ENCODE measurements at regions not wholly inside any gene's neighbourhood (a gene's known extent, or its start where the extent isn't known, plus 50 kb on each side); places are given as distances from the start of the nearest gene placed in this dataset.

GRCh38 chr19:20276011-20276731 lies 109.2 kb downstream of the ZNF486 start:
- POLR2A ChIA-PET, result no interaction called here
- TF ChIP-seq ZNF488 (tag by site-specific recombination; IDR thresholded peaks at IDR 0.05) (no peak), ZNF366 (tag by site-specific recombination; conservative IDR thresholded peaks at IDR 0.05) (no peak), ZNF473 (tag by site-specific recombination; IDR thresholded peaks at IDR 0.05) (no peak)
- H3K36me3 ChIP-seq (ENCODE audit: control insufficient read depth in 2 of 2, insufficient read depth in 1 of 2, low read length in 2 of 2), result no peaks in the 10 kb centered on the region
- H3K4me1 ChIP-seq (ENCODE audit: control insufficient read depth, insufficient read depth, low read length), result no peaks in the 10 kb centered on the region
- H3K27ac ChIP-seq (ENCODE audit: extremely low read depth, low read depth, low read length), result no peak overlapping the region
- CTCF ChIA-PET, result no interaction called here
- H3K9me3 ChIP-seq (ENCODE audit: control insufficient read depth, insufficient read depth, low read depth, low read length), result no peaks in the 10 kb centered on the region
- no peak overlapping the region for H3K4me3 ChIP-seq (ENCODE audit: low read depth, low read length)

- Histone ChIP-seq H3K36me3 (ENCODE audit: control insufficient read depth in 2 of 2, insufficient read depth in 1 of 2, low read length in 2 of 2) (no peaks in the 10 kb centered on the region), H3K4me3 (ENCODE audit: low read depth, low read length) (no peak overlapping the region), H3K4me1 (ENCODE audit: control insufficient read depth, insufficient read depth, low read length) (no peaks in the 10 kb centered on the region), H3K27ac (ENCODE audit: extremely low read depth, low read depth, low read length) (no peak overlapping the region), H3K9me3 (ENCODE audit: control insufficient read depth, insufficient read depth, low read depth, low read length) (no peaks in the 10 kb centered on the region)
- no peak for TF ChIP-seq ZNF302 (tag by site-specific recombination; IDR thresholded peaks at IDR 0.05; ENCODE audit: low read depth)
- no peak for TF ChIP-seq ZBTB49 (tag by site-specific recombination; IDR thresholded peaks at IDR 0.05; ENCODE audit: low read depth)
- TF ChIP-seq ZNF664 (tag by site-specific recombination; IDR thresholded peaks at IDR 0.05), result no peak
- no peak for TF ChIP-seq TSHZ1 (tag by site-specific recombination; IDR thresholded peaks at IDR 0.05; ENCODE audit: borderline replicate concordance)
- TF ChIP-seq REST (tag by site-specific recombination; IDR thresholded peaks at IDR 0.05), result no peak
- TF ChIP-seq ZNF530 (tag by site-specific recombination; IDR thresholded peaks at IDR 0.05; ENCODE audit: low read depth), result no peak
- no peak for TF ChIP-seq ZIC2 (tag by site-specific recombination; IDR thresholded peaks at IDR 0.05)
- TF ChIP-seq ZNF37A (tag by site-specific recombination; IDR thresholded peaks at IDR 0.05), result no peak
- TF ChIP-seq YY1 (tag by site-specific recombination; IDR thresholded peaks at IDR 0.05), result no peak
- no peak for TF ChIP-seq ZNF324 (tag by site-specific recombination; IDR thresholded peaks at IDR 0.05)
- TF ChIP-seq ZBTB1 (tag by site-specific recombination; IDR thresholded peaks at IDR 0.05), result no peak
- TF ChIP-seq ZEB2 (tag by site-specific recombination; IDR thresholded peaks at IDR 0.05), result no peak
- no peak for TF ChIP-seq ZNF670 (tag by site-specific recombination; IDR thresholded peaks at IDR 0.05; ENCODE audit: low read depth)
- TF ChIP-seq ZNF629 (tag by site-specific recombination; IDR thresholded peaks at IDR 0.05), result no peak
- no peak for TF ChIP-seq ZNF529 (tag by site-specific recombination; IDR thresholded peaks at IDR 0.05; ENCODE audit: insufficient replicate concordance)
- TF ChIP-seq ZNF747 (tag by site-specific recombination; IDR thresholded peaks at IDR 0.05), result no peak
- no peak for TF ChIP-seq ZNF18 (tag by site-specific recombination; IDR thresholded peaks at IDR 0.05)
- no peak for TF ChIP-seq ZNF571 (tag by site-specific recombination; IDR thresholded peaks at IDR 0.05)
- ChIA-PET CTCF (no interaction called here), POLR2A (no interaction called here)
Observed at GRCh38 chr19:20273951-20274570, 107.0 kb downstream of the ZNF486 start.

All from HEK293 (cell line).